Mucosa of descending colon (tissue), 3 donors: ENCODE measurements at regions not wholly inside any gene's neighbourhood (a gene's known extent, or its start where the extent isn't known, plus 50 kb on each side); places are given as distances from the start of the nearest gene placed in this dataset.

Source experiments
- ATAC-seq: fragments of 200-7000 bp; cut with Tn5 transposase; one replicate; pipeline ENCODE4 v1.9.1; 2020; ENCODE audit warnings: mild to moderate bottlenecking, moderate library complexity
- DNase-seq, 3 donors: peaks; one replicate each; pipeline ENCODE4 v3.0.0-alpha.2; 2020
- H3K36me3 ChIP-seq: fragments of 200-600 bp; one replicate; pipeline ENCODE4 v1.8.0; 2021; ENCODE audit warnings: low read depth, mild to moderate bottlenecking
- H3K4me1 ChIP-seq: fragments of 200-600 bp; one replicate; pipeline ENCODE4 v1.8.0; 2021; ENCODE audit warnings: low read depth, mild to moderate bottlenecking
- H3K4me3 ChIP-seq: fragments of 200-600 bp; one replicate; pipeline ENCODE4 v1.8.0; 2021; ENCODE audit warnings: mild to moderate bottlenecking
- H3K9me3 ChIP-seq: fragments of 200-600 bp; one replicate; pipeline ENCODE4 v1.8.0; 2021; ENCODE audit warnings: mild to moderate bottlenecking
- intact Hi-C, 2 donors: fragments of 100-400 bp; cut with DNase I in 1 of 2; cut with micrococcal nuclease in 1 of 2; formaldehyde crosslinking; loops; one replicate each; pipeline versions ENCODE4 v1.11.0 to v1.11.1; 2022; cut with DNase I, micrococcal nuclease
- TF ChIP-seq, protein P1 (sequence below): fragments of 200-600 bp; IDR thresholded peaks from one replicate; pipeline ENCODE4 v1.8.0; 2022; ENCODE audit warnings: antibody characterized with exemption, mild to moderate bottlenecking
- donor health status: DM: no; HTN: no; CAD: no; lungs with moderate emphysema.
- donor health status: DM: no; HTN: no; CAD: no.
- donor health status: DM: no; HTN: yes; CAD: no.

DNA sequence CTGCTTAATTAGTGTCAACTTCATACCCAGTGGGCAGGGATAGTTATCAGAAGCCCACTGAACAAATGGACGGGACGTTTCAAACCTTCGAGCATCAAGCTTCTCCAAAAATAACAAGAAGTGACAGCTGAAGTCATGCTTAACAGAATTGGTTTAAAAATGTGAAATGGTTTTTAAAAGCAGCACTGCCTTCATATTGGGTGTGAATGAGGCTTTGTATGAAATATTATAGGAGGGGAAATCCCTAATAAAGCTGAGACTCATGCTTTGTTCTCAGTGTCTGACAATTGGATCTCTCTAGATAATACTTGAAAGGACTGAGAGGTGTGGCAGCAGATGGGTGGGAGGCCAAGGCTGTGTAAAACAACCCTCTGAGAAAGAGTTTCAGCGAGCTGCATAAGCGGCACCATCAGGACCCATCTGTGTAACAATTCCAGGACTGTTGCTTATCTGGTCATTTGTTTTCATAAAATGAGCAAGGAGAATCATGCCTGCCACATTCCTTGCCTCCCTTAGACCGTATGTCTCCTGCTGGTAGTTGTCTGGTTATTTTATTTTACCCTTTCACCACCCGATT lies 667.7 kb downstream of the DIAPH3 start:
- no peaks in the 10 kb centered on the region for H3K4me1 ChIP-seq
- H3K36me3 ChIP-seq: no peaks in the 10 kb centered on the region
- TF ChIP-seq, protein P1, sequence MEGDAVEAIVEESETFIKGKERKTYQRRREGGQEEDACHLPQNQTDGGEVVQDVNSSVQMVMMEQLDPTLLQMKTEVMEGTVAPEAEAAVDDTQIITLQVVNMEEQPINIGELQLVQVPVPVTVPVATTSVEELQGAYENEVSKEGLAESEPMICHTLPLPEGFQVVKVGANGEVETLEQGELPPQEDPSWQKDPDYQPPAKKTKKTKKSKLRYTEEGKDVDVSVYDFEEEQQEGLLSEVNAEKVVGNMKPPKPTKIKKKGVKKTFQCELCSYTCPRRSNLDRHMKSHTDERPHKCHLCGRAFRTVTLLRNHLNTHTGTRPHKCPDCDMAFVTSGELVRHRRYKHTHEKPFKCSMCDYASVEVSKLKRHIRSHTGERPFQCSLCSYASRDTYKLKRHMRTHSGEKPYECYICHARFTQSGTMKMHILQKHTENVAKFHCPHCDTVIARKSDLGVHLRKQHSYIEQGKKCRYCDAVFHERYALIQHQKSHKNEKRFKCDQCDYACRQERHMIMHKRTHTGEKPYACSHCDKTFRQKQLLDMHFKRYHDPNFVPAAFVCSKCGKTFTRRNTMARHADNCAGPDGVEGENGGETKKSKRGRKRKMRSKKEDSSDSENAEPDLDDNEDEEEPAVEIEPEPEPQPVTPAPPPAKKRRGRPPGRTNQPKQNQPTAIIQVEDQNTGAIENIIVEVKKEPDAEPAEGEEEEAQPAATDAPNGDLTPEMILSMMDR: no peak
- H3K4me3 ChIP-seq: no peak overlapping the region
- intact Hi-C loops: no loop called here
- no peaks in the 10 kb centered on the region for H3K9me3 ChIP-seq
- ATAC-seq (no peak), DNase-seq (no peak)

DNA sequence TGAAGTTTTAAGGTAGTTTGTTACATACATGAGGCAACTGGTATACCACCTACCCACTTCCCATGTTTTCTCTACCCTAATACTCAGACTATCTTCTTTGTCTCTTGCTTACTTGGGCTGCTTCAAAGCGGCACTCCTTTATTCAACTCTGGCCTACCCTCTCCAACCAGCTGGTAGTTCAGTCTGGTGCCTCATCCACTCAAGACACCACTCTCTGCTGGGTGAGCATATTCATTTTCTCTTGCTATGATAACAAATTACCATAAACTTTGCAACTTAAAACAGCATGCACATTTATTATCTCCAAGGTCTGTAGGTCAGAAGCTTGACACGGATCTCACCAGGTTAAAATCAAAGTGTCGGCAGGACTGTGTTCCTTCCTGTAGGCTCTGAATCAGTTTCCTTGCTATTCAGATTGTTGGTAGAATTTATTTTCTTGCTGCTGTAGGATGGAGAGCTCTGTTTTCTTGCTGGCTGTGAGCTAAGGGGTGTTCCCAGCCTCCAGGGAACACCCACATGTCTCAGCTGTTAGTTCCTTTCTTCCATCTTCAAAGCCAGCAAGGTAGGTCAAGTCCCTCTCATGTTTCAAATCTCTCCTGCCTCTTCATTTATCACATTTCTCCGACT lies 666.0 kb downstream of the DIAPH3 start:
- intact Hi-C loops: no loop called here
- no peaks in the 10 kb centered on the region for H3K9me3 ChIP-seq
- TF ChIP-seq, protein P1: no peak
- no peak overlapping the region for H3K4me3 ChIP-seq
- ATAC-seq (no peak), DNase-seq (no peak)
- no peaks in the 10 kb centered on the region for H3K36me3 ChIP-seq
- H3K4me1 ChIP-seq: no peaks in the 10 kb centered on the region

DNA sequence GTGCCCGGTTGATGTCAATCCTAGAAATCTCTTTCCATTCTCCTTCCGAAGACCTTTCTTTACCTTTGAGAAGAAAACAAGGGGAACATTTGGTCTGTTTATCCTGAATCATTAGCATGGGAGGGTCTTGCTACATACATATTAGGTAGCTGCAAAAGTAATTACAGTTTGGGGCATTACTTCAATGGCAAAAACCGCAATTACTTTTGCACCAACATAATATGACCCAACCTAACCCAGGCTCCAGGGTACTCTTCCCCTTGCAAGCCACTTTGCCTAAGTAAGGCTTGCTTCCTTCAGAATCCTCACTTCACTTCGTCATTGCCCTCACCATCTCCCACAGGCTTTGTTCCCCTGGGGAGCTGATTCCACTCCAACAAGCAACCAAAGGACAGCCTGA lies 662.7 kb downstream of the DIAPH3 start:
- no peak for ATAC-seq

DNA sequence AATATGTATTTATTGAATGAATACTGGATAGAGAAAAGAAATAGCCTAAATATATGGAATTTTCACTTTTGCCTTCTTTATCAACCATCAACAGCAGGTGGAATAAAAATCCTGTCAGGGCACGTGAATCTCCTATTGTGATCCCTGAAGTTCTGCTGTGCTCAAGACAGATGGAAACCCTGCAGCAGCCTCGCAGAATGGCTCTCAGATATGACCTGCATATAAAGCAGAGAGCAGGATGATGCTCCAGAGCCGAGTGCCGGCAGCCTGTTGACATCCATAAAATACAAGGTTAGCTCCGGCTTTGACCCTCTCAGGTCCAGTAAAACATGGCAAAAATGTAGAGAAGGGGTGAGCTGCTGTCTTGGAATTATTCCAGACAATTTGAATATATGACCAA lies 659.3 kb downstream of the DIAPH3 start:
- intact Hi-C loops: no loop called here
- Histone ChIP-seq H3K4me1 (no peaks in the 10 kb centered on the region), H3K9me3 (no peaks in the 10 kb centered on the region), H3K36me3 (no peaks in the 10 kb centered on the region), H3K4me3 (no peak overlapping the region)
- TF ChIP-seq, protein P1: no peak
- ATAC-seq (no peak), DNase-seq (no peak)

More for the DNA sequence above, 662.7 kb downstream of the DIAPH3 start:
- H3K36me3 ChIP-seq: no peaks in the 10 kb centered on the region
- H3K4me3 ChIP-seq: no peak overlapping the region
- no peaks in the 10 kb centered on the region for H3K9me3 ChIP-seq
- TF ChIP-seq, protein P1: no peak
- DNase-seq: no peak
- intact Hi-C loops: no loop called here
- H3K4me1 ChIP-seq: no peaks in the 10 kb centered on the region

DNA sequence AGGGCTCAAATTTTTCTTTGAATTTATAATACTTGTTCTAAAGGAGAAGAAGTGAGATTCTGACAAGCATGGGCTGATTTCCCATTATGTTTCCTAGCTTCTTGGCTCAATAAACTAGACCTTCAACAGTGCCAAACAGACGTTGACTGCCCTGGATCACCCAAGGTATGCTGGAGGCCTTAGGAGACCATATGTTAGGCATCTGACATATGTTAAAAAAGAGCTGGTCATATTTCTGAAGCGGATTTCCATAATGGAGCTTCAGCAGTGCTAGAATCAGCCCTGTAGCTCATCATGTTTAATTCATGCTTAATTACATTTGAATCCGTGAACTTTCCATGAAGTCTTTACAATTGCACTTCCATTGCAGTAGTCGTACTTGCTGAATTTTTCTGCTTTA lies 653.3 kb downstream of the DIAPH3 start:
- H3K9me3 ChIP-seq: no peaks in the 10 kb centered on the region
- TF ChIP-seq, protein P1: no peak
- intact Hi-C loops: no loop called here
- DNase-seq (no peak), ATAC-seq (no peak)
- no peak overlapping the region for H3K4me3 ChIP-seq
- H3K36me3 ChIP-seq: no peaks in the 10 kb centered on the region
- no peaks in the 10 kb centered on the region for H3K4me1 ChIP-seq
